GM12874 (cell line): ENCODE measurements at regions not wholly inside any gene's neighbourhood (a gene's known extent, or its start where the extent isn't known, plus 50 kb on each side); places are given as distances from the start of the nearest gene placed in this dataset.

Experiments
- TF ChIP-seq, protein P1 (sequence below): IDR thresholded peaks from 2 replicates; pipeline ENCODE4 v1.5.1; 2011; ENCODE audit warnings: low read depth, mild to moderate bottlenecking, control low read depth, low read length, moderate library complexity; ENCODE audit not compliant: insufficient read depth

DNA sequence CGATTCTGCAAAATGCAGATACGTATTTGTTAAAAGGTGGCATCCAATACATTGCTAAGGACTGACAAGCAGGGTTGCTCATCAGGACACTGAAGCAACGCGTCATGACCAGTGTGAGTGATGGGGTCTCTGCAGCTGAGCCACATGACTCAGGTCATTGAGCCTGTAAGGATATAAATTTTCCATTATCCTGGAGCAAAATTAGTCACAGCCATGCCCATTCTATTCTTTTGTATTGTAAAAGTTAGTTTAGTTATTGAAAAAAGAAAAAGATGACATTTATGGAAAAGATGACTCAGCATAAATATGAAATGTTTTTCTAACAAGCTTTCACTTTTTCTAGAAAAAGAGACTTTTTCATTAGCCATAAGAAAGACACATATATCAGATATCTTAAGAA is 268.0 kb upstream of the TMEM132C start:
- TF ChIP-seq, protein P1, sequence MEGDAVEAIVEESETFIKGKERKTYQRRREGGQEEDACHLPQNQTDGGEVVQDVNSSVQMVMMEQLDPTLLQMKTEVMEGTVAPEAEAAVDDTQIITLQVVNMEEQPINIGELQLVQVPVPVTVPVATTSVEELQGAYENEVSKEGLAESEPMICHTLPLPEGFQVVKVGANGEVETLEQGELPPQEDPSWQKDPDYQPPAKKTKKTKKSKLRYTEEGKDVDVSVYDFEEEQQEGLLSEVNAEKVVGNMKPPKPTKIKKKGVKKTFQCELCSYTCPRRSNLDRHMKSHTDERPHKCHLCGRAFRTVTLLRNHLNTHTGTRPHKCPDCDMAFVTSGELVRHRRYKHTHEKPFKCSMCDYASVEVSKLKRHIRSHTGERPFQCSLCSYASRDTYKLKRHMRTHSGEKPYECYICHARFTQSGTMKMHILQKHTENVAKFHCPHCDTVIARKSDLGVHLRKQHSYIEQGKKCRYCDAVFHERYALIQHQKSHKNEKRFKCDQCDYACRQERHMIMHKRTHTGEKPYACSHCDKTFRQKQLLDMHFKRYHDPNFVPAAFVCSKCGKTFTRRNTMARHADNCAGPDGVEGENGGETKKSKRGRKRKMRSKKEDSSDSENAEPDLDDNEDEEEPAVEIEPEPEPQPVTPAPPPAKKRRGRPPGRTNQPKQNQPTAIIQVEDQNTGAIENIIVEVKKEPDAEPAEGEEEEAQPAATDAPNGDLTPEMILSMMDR, result no peak

DNA sequence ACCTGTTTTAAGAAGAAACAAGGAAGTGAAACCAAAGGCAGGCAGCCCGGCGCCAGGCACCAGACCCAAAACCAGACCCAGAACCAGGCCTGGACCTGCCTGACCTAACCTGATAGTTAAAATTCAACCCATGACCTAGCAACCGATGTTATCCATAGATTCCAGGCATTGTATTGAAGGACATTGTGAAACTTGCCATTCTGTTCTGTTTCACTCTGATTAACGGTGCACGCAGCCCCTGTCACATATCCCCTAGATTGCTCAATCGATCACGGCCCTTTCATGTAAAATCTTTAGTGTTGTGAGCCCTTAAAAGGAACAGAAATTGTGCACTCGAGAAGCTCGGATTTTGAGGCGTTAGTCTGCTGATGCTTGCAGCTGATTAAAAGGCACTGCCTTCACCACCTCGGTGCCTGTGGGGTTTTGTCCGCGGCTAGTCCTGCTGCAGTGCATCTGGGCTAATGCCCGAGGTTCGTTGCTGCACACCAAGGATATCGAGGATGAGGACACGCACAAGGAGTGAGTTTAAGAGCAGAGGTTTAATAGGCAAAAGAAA is 262.5 kb upstream of the TMEM132C start:
- TF ChIP-seq, protein P1, result no peak

DNA sequence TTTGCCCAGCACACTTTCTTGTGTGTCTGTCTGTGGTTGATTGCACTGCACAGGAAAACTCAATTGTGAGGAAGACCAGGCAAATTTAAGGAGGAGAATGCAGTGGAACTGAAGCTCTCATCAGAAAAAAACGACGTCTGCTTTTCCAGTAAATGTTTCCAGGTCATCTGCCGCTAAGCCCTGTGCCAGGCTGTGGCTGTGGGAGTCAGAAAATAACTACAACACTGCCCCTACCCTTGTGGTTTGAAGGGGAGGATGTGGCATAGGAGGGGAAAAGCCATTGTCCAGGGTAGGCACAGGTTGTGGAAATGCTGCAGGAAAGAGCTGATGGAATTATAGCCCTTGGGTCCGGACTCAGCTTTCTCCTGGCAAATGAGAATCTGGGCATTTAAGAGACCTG is 259.7 kb upstream of the TMEM132C start:
- TF ChIP-seq, protein P1, result no peak

DNA sequence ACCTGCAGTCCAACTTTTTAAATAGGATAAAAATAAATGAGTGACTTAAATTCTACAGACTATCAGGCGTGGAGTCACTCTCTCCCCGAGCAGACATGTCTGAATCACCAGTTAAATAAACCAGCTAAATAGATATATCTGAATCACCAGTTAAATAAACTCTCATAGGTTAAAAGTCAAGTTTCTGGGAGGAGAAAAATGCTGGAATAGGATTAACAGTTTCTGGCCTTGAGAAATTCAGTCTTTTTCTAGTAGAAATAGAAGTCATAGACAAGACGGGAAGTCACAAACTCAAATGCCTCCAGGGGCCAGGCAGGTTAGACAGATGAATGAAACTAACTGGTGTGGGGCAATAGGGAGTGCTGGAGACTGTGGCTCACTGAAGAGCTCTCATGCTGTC is 258.6 kb upstream of the TMEM132C start:
- TF ChIP-seq, protein P1, result no peak

DNA sequence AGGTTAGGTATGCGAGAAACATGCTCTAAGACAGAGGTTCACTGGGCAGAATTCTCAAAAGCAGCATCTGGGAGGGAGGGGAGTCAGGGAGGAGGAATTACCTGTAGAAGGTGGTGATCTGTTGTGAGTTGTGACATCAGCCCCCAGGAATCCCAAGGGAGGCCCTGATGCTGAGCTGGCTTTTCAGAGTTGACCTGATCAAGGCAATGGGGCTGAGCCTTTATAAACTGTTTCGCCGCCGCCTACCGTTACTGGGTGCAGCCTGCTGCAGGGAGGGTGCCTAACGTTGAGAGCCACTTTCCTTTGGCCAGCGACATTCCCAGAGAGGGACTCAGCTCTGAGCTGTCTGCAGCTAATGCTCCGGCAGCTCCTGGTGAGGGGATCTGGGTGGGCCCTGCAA is 257.9 kb upstream of the TMEM132C start:
- TF ChIP-seq, protein P1, result no peak

DNA sequence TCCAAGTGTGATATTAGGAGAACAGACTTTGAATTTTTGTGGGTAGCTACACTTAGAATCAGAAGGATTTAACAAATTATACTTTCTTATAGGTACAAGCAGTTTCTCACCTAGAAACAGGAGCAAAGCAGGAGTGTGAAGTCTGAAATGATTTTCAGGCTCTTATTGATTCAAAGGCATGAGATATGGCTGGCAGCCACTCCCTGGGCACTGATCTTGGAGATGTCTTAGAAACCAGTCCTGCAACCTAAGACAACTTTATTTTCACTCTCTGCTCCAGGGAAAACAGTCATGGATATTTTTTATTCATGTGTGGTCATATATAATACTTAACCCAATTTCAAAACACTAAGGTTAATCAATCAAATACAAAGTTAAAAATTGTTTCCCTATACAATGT is 254.9 kb upstream of the TMEM132C start:
- TF ChIP-seq, protein P1, result no peak

DNA sequence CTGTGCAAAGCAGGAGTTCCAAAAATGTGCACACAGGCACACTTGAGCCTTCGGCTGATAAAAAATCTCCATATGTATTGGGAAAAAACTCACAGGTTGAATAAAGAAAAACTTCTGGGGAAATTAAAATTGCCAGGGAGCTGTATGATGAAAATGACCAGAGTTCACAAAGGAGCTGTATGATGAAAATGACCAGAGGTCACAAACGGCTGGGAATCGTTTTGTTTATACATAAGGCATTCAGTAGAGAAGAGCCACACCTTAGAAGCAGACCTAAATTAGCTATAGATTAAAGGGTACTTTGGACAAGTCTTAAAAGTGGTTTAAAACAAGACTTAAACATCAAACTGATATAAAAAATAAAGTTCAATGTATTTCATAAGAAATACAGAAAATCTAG is 251.7 kb upstream of the TMEM132C start:
- TF ChIP-seq, protein P1, result no peak
